ENCODE measurements at regions not wholly inside any gene's neighbourhood (a gene's known extent, or its start where the extent isn't known, plus 50 kb on each side); places are given as distances from the start of the nearest gene placed in this dataset.

GRCh38 chr16:14365200-14365851, 264.7 kb downstream of the PARN start:
- Histone ChIP-seq H3K36me3 (ENCODE audit: control insufficient read depth in 2 of 2, insufficient read depth in 1 of 2, low read length in 2 of 2) (no peaks in the 10 kb centered on the region), H3K4me3 (ENCODE audit: low read depth, low read length) (no peak overlapping the region), H3K27ac (ENCODE audit: extremely low read depth, low read depth, low read length) (no peak overlapping the region), H3K9me3 (ENCODE audit: control insufficient read depth, insufficient read depth, low read depth, low read length) (no peaks in the 10 kb centered on the region), H3K4me1 (ENCODE audit: control insufficient read depth, insufficient read depth, low read length) (no peaks in the 10 kb centered on the region)
- CTCF ChIA-PET, result interaction anchor here (0.6 to 0.7 kb wide), 3 partner anchors 98 to 220 kb away, joined by 3 to 5 read pairs (median 3); no protein-coding TSS in a partner anchor
- TF ChIP-seq ZNF223 (tag by site-specific recombination; IDR thresholded peaks at IDR 0.05) (no peak), FEZF1 (tag by site-specific recombination; IDR thresholded peaks at IDR 0.05) (no peak), ZNF394 (tag by site-specific recombination; IDR thresholded peaks at IDR 0.05; ENCODE audit: borderline replicate concordance) (no peak)
- POLR2A ChIA-PET, result interaction anchor here (0.6 kb wide), 1 partner anchor 10 kb away, joined by 4 read pairs; no protein-coding TSS in a partner anchor

- Histone ChIP-seq H3K9me3 (ENCODE audit: control insufficient read depth, insufficient read depth, low read depth, low read length) (no peaks in the 10 kb centered on the region), H3K27ac (ENCODE audit: extremely low read depth, low read depth, low read length) (no peak overlapping the region), H3K36me3 (ENCODE audit: control insufficient read depth in 2 of 2, insufficient read depth in 1 of 2, low read length in 2 of 2) (no peaks in the 10 kb centered on the region), H3K4me1 (ENCODE audit: control insufficient read depth, insufficient read depth, low read length) (no peaks in the 10 kb centered on the region), H3K4me3 (ENCODE audit: low read depth, low read length) (peak overlapping the region; percentile 20)
- CTCF ChIA-PET, result interaction anchor here (0.6 to 0.7 kb wide), 2 partner anchors 98 to 219 kb away, joined by 3 to 5 read pairs; no protein-coding TSS in a partner anchor
- POLR2A ChIA-PET, result no interaction called here
- TF ChIP-seq REST (tag by site-specific recombination; IDR thresholded peaks at IDR 0.05) (no peak), ZNF513 (tag by site-specific recombination; IDR thresholded peaks at IDR 0.05) (no peak), ZBTB6 (tag by site-specific recombination; IDR thresholded peaks at IDR 0.05) (no peak), ZNF664 (tag by site-specific recombination; IDR thresholded peaks at IDR 0.05) (no peak), ZNF280C (tag by site-specific recombination; IDR thresholded peaks at IDR 0.05) (no peak), ZBTB8A (tag by site-specific recombination; IDR thresholded peaks at IDR 0.05) (no peak), ZNF335 (tag by site-specific recombination; conservative IDR thresholded peaks at IDR 0.05) (no peak), AEBP2 (tag by site-specific recombination; IDR thresholded peaks at IDR 0.05; ENCODE audit: borderline replicate concordance) (no peak), ZNF341 (tag by site-specific recombination; IDR thresholded peaks at IDR 0.05; ENCODE audit: low read depth) (no peak), PRDM4 (tag by site-specific recombination; IDR thresholded peaks at IDR 0.05) (no peak), ZNF214 (tag by site-specific recombination; IDR thresholded peaks at IDR 0.05; ENCODE audit: borderline replicate concordance) (no peak), ZSCAN23 (tag by site-specific recombination; IDR thresholded peaks at IDR 0.05) (no peak), GLI4 (tag by site-specific recombination; IDR thresholded peaks at IDR 0.05) (no peak), GFI1B (tag by site-specific recombination; IDR thresholded peaks at IDR 0.05) (no peak), ZNF843 (tag by site-specific recombination; IDR thresholded peaks at IDR 0.05) (no peak)
These were observed 265.5 kb downstream of the PARN start for GRCh38 chr16:14364386-14365199.

All from HEK293 (cell line).